OCI-LY1 (cell line): ENCODE measurements at regions not wholly inside any gene's neighbourhood (a gene's known extent, or its start where the extent isn't known, plus 50 kb on each side); places are given as distances from the start of the nearest gene placed in this dataset.

ENCODE experiments used
- CTCF ChIP-seq: fragments of 200-600 bp; sonication (generic), shearing (Covaris generic); IDR thresholded peaks from 2 replicates; pipeline ENCODE4 v1.5.1; 2017; ENCODE audit warnings: mild to moderate bottlenecking, antibody characterized with exemption, low read length, moderate library complexity, mixed read lengths
- EZH2 ChIP-seq: fragments of 200-600 bp; sonication (generic), shearing (Covaris generic); IDR thresholded peaks from 2 replicates; pipeline ENCODE4 v1.8.0; 2017; ENCODE audit warnings: borderline replicate concordance, mixed run types, mild to moderate bottlenecking, antibody characterized with exemption, low read length, moderate library complexity, mixed read lengths

DNA sequence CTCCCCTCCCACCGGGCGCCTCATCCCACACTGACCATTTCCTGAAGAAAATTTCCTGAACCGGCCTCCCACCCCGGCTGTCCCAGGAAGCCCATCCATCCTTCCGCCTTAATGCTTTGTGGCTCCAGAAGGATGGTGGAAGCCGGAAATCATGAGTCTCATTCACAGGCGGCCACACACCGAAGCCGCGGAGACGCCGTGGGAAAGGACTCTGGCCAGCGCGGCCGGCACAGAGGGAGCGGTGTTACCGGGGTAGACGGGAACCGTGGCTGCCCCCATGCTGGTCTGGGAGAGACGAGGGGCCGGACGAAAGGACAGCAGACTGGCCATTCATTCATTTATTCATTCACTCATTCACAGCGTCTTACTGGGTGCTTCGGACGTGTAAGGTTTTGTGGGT lies 326.8 kb downstream of the SEC14L1 start:
- TF ChIP-seq CTCF (no peak), EZH2 (no peak)
